K562 (cell line): ENCODE measurements at regions not wholly inside any gene's neighbourhood (a gene's known extent, or its start where the extent isn't known, plus 50 kb on each side); places are given as distances from the start of the nearest gene placed in this dataset.
A peak's percentile ranks its signal among the peaks of the same experiment; 100 is the strongest.

Experiments used
- ATAC-seq: fragments of 200-7000 bp; cut with Tn5 transposase; 3 replicates; pipeline ENCODE4 v1.9.1; 2020; ENCODE audit warnings: moderate library complexity
- BruUV-seq: library from RNA; stranded (reverse); fragments of 400-500 nt; replicated peaks from 2 replicates; lab custom pipeline; 2021; lab: Mats Ljungman, UMichigan
- CTCF ChIA-PET: fragments of 300-600 bp; formaldehyde crosslinking; extraction: SDS; loops from one replicate; lab custom pipeline; 2021; ENCODE audit warnings: low intra/inter-chr PET ratio; lab: Yijun Ruan, JAX
- POLR2A ChIA-PET: fragments of 300-600, 350-650 bp; sonication (Branson Sonifier 250); formaldehyde crosslinking; extraction: SDS; loops from one replicate; lab custom pipeline; 2021; ENCODE audit warnings: antibody characterized with exemption, inconsistent platforms; lab: Yijun Ruan, JAX
- DNase-seq, 4 experiments: peaks; one replicate each; pipeline versions ENCODE4 v3.0.0 to v3.0.0-alpha.2; 2011 to 2018; ENCODE audit warnings: low spot score in 3 of 4, mixed read lengths in 3 of 4; ENCODE audit errors: extremely low read depth in 1 of 4
- FAIRE-seq: peaks from 2 replicates; lab custom pipeline; 2011; peaks lifted over from hg19 to GRCh38; lab: Jason Lieb, UNC
- H2AFZ ChIP-seq: 2 replicates; pipeline ENCODE4 v1.6.0; 2011; ENCODE audit warnings: low read depth, low read length, control low read depth, inconsistent platforms
- H3K27ac ChIP-seq: fragments of 200-600 bp; 3 replicates; pipeline ENCODE4 v1.8.0; 2011; ENCODE audit warnings: low read depth, mild to moderate bottlenecking, control low read depth, inconsistent platforms, low read length, moderate library complexity, mixed read lengths; ENCODE audit errors: extremely low read depth
- H3K27me3 ChIP-seq, 2 experiments: fragments of 300-600 bp in 1 of 2; 2 replicates in 1 of 2; 3 replicates in 1 of 2; pipeline versions ENCODE4 v1.6.0 to v1.8.0; 2011; ENCODE audit warnings: inconsistent platforms in 2 of 2, low read length in 2 of 2, mild to moderate bottlenecking in 1 of 2, mixed read lengths in 1 of 2, moderate library complexity in 1 of 2; ENCODE audit not compliant: control insufficient read depth in 2 of 2, insufficient read depth in 2 of 2
- H3K36me3 ChIP-seq: fragments of 300-600 bp; 3 replicates; pipeline ENCODE4 v1.8.0; 2011; ENCODE audit warnings: mild to moderate bottlenecking, low read length, inconsistent platforms; ENCODE audit not compliant: control insufficient read depth, insufficient read depth
- H3K4me1 ChIP-seq, 2 experiments: fragments of 200-600 bp in 1 of 2; replicated peaks in 1 of 2; 2 replicates in 1 of 2; 3 replicates in 1 of 2; pipeline versions ENCODE4 v1.5.1 to v1.8.0; 2011; ENCODE audit warnings: inconsistent platforms in 2 of 2, low read length in 2 of 2, mild to moderate bottlenecking in 1 of 2, mixed read lengths in 1 of 2, moderate library complexity in 1 of 2; ENCODE audit not compliant: control insufficient read depth in 2 of 2, insufficient read depth in 2 of 2
- H3K4me2 ChIP-seq: 2 replicates; pipeline ENCODE4 v1.6.1; 2011; ENCODE audit warnings: low read length, control low read depth, inconsistent platforms, mixed read lengths; ENCODE audit not compliant: insufficient read depth
- H3K4me3 ChIP-seq: fragments of 200-600 bp; sonication (generic), shearing (Covaris generic); 2 replicates; pipeline ENCODE4 v1.5.1; 2016; ENCODE audit warnings: control low read depth, inconsistent platforms
- H3K79me2 ChIP-seq: fragments of 200-600 bp; 3 replicates; pipeline ENCODE4 v1.8.0; 2011; ENCODE audit warnings: low read length, inconsistent platforms; ENCODE audit not compliant: control insufficient read depth, insufficient read depth
- H3K9ac ChIP-seq, 2 experiments: 2 replicates each; pipeline versions ENCODE4 v1.6.0 to v1.6.1; 2011; ENCODE audit warnings: low read depth in 2 of 2, low read length in 2 of 2, control low read depth in 1 of 2, inconsistent platforms in 1 of 2, mild to moderate bottlenecking in 1 of 2, mixed read lengths in 1 of 2; ENCODE audit not compliant: insufficient read depth in 1 of 2
- H3K9me1 ChIP-seq: one replicate; pipeline ENCODE4 v1.6.0; 2011; ENCODE audit warnings: inconsistent platforms, mild to moderate bottlenecking, low read length, moderate library complexity; ENCODE audit not compliant: control insufficient read depth, insufficient read depth
- H3K9me3 ChIP-seq: replicated peaks from 2 replicates; pipeline ENCODE4 v1.5.1; 2011; ENCODE audit warnings: low read depth, low read length, inconsistent platforms; ENCODE audit not compliant: control insufficient read depth, insufficient read depth
- H4K20me1 ChIP-seq: replicated peaks from 2 replicates; pipeline ENCODE4 v1.6.1; 2011; ENCODE audit warnings: low read length, inconsistent platforms, mixed read lengths; ENCODE audit not compliant: control insufficient read depth, insufficient read depth
- C11orf30 ChIP-seq: fragments of 450-650 bp; IDR thresholded peaks from 2 replicates; pipeline ENCODE4 v1.6.1; 2016; ENCODE audit warnings: low read depth, mild to moderate bottlenecking
- CCAR2 ChIP-seq: fragments of 200-400 bp; formaldehyde crosslinking; IDR thresholded peaks from 2 replicates; pipeline ENCODE4 v1.6.1; 2017; ENCODE audit warnings: mild to moderate bottlenecking, low read depth, low read length
- CHD4 ChIP-seq: fragments of 200-600 bp; sonication (generic); IDR thresholded peaks from 3 replicates; pipeline ENCODE4 v1.6.1; 2012; ENCODE audit warnings: low read depth, mild to moderate bottlenecking, mixed read lengths, low read length, inconsistent platforms; ENCODE audit not compliant: insufficient read depth, insufficient replicate concordance, poor library complexity, severe bottlenecking
- EWSR1 ChIP-seq: fragments of 450-650 bp; IDR thresholded peaks from 2 replicates; pipeline ENCODE4 v1.6.1; 2018; ENCODE audit warnings: borderline replicate concordance, mild to moderate bottlenecking, low read depth, moderate library complexity; ENCODE audit not compliant: partially characterized antibody
- GABPB2 ChIP-seq: fragments of 250-450 bp; sonication (Bioruptor Pico); conservative IDR thresholded peaks from 2 replicates; pipeline ENCODE4 v1.5.1; 2021; ENCODE audit warnings: mild to moderate bottlenecking
- KDM5B ChIP-seq: fragments of 200-600 bp; sonication (generic); IDR thresholded peaks from 2 replicates; pipeline ENCODE4 v1.6.1; 2012; ENCODE audit warnings: low read depth, mild to moderate bottlenecking, moderate library complexity, low read length, control low read depth, inconsistent platforms; ENCODE audit not compliant: insufficient replicate concordance
- MAFG ChIP-seq: fragments of 450-650 bp; conservative IDR thresholded peaks from 2 replicates; pipeline ENCODE4 v1.6.1; 2016; ENCODE audit warnings: missing genetic modification characterization, missing compliant biosample characterization
- RBBP5 ChIP-seq: fragments of 200-600 bp; sonication (generic); IDR thresholded peaks from 2 replicates; pipeline ENCODE4 v1.6.1; 2012; ENCODE audit warnings: borderline replicate concordance, mild to moderate bottlenecking, low read length, control low read depth, inconsistent platforms; ENCODE audit not compliant: insufficient read depth, poor library complexity, severe bottlenecking
- SMARCB1 ChIP-seq: IDR thresholded peaks from 2 replicates; pipeline ENCODE4 v1.6.1; 2011; ENCODE audit warnings: improper control_type of control experiment, low read depth; ENCODE audit not compliant: insufficient read length
- STAT5B ChIP-seq: fragments of 250-450 bp; sonication (Bioruptor Pico); IDR thresholded peaks from 2 replicates; pipeline ENCODE4 v1.8.0; 2021; ENCODE audit warnings: mild to moderate bottlenecking, inconsistent platforms
- ZBTB17 ChIP-seq: fragments of 450-650 bp; formaldehyde crosslinking; IDR thresholded peaks from 2 replicates; pipeline ENCODE4 v1.4.0; 2020; ENCODE audit warnings: mild to moderate bottlenecking
- ZNF316 ChIP-seq: fragments of 450-650 bp; IDR thresholded peaks from 2 replicates; pipeline ENCODE4 v1.6.1; 2016
- ZNF583 ChIP-seq: fragments of 250-450 bp; sonication (Bioruptor Pico); IDR thresholded peaks from 2 replicates; pipeline ENCODE4 v1.4.0; 2020
- WGBS: fragments of 100-300 bp; shearing (Covaris generic); methylation state at CpG from one replicate; pipeline ENCODE4 v1.1.6; 2016; ENCODE audit warnings: low coverage, mixed read lengths; ENCODE audit not compliant: insufficient coverage; ENCODE audit errors: missing lambda C conversion rate; 5-methylcytosine and 5-hydroxymethylcytosine counted together
- in situ Hi-C: fragments of 300-500 bp; cut with MboI; formaldehyde crosslinking; loops from 4 replicates; pipeline ENCODE4 v1.15.0; 2018; ENCODE audit warnings: inconsistent platforms, mixed read lengths
- intact Hi-C: fragments of 100-400 bp; cut with micrococcal nuclease; formaldehyde crosslinking; loops from 2 replicates; pipeline ENCODE4 v1.14.2; 2022
- TF ChIP-seq, protein P1 (sequence below): fragments of 250-450 bp; sonication (Bioruptor Pico); IDR thresholded peaks from 2 replicates; pipeline ENCODE4 v1.5.0; 2021
- TF ChIP-seq, protein P2 (sequence below): fragments of 200-800 bp; sonication (Bioruptor generic); IDR thresholded peaks from 2 replicates; pipeline ENCODE4 v1.6.1; 2016; ENCODE audit warnings: missing genetic modification characterization, missing compliant biosample characterization

DNA sequence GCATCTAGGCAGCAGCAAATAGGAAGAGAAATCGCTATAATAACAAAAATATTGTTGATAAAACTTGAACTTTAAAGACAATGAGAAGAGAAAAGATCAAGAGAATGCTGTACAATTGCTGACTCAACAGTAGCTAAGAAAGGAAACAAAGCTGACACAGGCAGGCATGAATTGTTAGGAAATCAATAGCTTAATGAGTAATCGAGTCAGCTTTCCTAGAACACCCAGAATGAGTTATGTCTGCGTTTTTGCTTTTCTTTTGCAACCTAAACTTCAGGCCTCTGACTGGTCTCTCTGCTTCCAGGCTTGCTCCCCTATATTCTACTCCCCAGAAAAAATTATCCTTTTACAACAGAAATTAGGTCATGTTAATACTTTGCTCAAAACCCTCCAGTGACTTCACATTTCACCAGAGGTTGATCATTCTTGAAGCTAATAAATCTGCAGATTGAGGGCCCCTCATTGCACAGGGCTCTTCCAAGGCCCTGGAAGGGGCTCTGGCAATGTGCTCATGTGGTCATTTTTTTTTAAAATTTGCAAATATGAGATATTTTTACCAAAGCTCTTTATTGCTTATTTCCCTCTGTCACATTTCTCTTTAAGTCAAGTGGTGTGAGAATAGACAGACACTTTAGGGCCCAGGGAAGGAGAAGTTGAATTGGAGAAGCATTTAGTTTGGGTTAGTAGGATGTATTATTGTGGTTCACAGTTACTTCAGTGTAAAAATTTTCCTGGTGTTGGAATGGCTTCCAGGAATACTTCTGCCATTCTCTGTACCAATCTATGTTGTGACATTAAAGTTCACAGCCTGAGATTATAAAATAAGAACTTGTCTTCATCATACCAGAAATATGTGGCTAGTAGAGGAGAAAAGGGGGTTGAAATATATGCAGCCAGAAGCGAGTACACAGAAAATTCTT is 116.3 kb downstream of the TMCO5A start:
- Histone ChIP-seq H3K9ac (no peak overlapping the region), H3K4me2 (no peak overlapping the region), H3K27me3 (no peaks in the 10 kb centered on the region), H3K9me3 (no peaks in the 10 kb centered on the region), H3K36me3 (no peaks in the 10 kb centered on the region), H4K20me1 (no peaks in the 10 kb centered on the region), H3K79me2 (no peaks in the 10 kb centered on the region), H2AFZ (no peak overlapping the region), H3K27ac (no peak overlapping the region), H3K4me3 (no peak overlapping the region), H3K4me1 (no peaks in the 10 kb centered on the region), H3K9me1 (no peaks in the 10 kb centered on the region)
- no peak for FAIRE-seq
- no peak for DNase-seq
- POLR2A ChIA-PET: no interaction called here
- BruUV-seq: no TSS peak
- intact Hi-C loops (no loop called here), in situ Hi-C loops (no loop called here)
- CTCF ChIA-PET: no interaction called here
- 0% methylated on average over 4 of the region's 4 CpGs for WGBS
- no peak for ATAC-seq
- TF ChIP-seq GABPB2 (CRISPR knock-in tag): no peak
- TF ChIP-seq MAFG (tag): 0 out of 2 replicates have a peak, but pooled peaks have one; percentile 15
- TF ChIP-seq C11orf30: peak; percentile 26; the same call in 1 of the 2 replicates
- TF ChIP-seq STAT5B: no peak
- no peak for TF ChIP-seq ZBTB17 (CRISPR knock-in tag)
- TF ChIP-seq CCAR2: no peak
- TF ChIP-seq ZNF583 (CRISPR knock-in tag): no peak
- TF ChIP-seq RBBP5: no peak
- no peak for TF ChIP-seq CHD4
- TF ChIP-seq KDM5B: no peak
- TF ChIP-seq SMARCB1: no peak
- no peak for TF ChIP-seq EWSR1
- TF ChIP-seq, protein P1, sequence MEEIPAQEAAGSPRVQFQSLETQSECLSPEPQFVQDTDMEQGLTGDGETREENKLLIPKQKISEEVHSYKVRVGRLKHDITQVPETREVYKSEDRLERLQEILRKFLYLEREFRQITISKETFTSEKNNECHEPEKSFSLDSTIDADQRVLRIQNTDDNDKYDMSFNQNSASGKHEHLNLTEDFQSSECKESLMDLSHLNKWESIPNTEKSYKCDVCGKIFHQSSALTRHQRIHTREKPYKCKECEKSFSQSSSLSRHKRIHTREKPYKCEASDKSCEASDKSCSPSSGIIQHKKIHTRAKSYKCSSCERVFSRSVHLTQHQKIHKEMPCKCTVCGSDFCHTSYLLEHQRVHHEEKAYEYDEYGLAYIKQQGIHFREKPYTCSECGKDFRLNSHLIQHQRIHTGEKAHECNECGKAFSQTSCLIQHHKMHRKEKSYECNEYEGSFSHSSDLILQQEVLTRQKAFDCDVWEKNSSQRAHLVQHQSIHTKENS (CRISPR knock-in tag): no peak
- TF ChIP-seq, protein P2, sequence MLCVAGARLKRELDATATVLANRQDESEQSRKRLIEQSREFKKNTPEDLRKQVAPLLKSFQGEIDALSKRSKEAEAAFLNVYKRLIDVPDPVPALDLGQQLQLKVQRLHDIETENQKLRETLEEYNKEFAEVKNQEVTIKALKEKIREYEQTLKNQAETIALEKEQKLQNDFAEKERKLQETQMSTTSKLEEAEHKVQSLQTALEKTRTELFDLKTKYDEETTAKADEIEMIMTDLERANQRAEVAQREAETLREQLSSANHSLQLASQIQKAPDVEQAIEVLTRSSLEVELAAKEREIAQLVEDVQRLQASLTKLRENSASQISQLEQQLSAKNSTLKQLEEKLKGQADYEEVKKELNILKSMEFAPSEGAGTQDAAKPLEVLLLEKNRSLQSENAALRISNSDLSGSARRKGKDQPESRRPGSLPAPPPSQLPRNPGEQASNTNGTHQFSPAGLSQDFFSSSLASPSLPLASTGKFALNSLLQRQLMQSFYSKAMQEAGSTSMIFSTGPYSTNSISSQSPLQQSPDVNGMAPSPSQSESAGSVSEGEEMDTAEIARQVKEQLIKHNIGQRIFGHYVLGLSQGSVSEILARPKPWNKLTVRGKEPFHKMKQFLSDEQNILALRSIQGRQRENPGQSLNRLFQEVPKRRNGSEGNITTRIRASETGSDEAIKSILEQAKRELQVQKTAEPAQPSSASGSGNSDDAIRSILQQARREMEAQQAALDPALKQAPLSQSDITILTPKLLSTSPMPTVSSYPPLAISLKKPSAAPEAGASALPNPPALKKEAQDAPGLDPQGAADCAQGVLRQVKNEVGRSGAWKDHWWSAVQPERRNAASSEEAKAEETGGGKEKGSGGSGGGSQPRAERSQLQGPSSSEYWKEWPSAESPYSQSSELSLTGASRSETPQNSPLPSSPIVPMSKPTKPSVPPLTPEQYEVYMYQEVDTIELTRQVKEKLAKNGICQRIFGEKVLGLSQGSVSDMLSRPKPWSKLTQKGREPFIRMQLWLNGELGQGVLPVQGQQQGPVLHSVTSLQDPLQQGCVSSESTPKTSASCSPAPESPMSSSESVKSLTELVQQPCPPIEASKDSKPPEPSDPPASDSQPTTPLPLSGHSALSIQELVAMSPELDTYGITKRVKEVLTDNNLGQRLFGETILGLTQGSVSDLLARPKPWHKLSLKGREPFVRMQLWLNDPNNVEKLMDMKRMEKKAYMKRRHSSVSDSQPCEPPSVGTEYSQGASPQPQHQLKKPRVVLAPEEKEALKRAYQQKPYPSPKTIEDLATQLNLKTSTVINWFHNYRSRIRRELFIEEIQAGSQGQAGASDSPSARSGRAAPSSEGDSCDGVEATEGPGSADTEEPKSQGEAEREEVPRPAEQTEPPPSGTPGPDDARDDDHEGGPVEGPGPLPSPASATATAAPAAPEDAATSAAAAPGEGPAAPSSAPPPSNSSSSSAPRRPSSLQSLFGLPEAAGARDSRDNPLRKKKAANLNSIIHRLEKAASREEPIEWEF (CRISPR knock-in tag): no peak
- peak; percentile 49 for TF ChIP-seq ZNF316
